ENCODE measurements at regions not wholly inside any gene's neighbourhood (a gene's known extent, or its start where the extent isn't known, plus 50 kb on each side); places are given as distances from the start of the nearest gene placed in this dataset.
A peak's percentile ranks its signal among the peaks of the same experiment; 100 is the strongest.

DNA sequence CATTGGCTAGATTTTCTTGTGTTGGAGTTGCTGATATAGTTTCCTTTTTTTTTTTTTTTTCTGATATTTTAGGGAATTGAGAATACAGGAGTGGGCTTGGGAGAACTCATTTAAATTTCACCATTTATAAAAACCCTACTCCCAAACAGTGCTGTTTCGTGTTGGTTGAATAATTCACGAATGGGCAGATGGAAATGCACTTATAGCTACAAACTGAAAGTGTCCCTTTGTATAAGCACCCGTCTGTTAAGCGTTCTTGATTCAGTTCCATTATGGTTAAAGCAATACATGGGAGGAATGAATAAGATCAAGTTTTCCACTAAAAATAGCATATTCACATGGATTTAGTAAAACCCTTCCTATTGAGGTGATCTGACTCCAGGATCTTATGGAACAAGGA, 122.2 kb upstream of the ARG1 start:
- H3K9me3 ChIP-seq (ENCODE audit: control insufficient read depth in 2 of 3, low read length in 3 of 3), result no peaks in the 10 kb centered on the region
- Mint-ChIP-seq H3K4me3 (peak overlapping the region in 4 of 10 donors; percentile 8 to 34 (median 16)), H3K27me3 (no peaks in the 10 kb centered on the region), H3K4me1 (peaks cover 7 to 64% (median 40%) of the 10 kb centered on the region in 7 donors), H3K36me3 (peaks cover 0 to 10% (median 2%) of the 10 kb centered on the region in 5 donors), H3K27ac (peak overlapping the region in 2 of 9 donors; percentile 62 to 63), H3K9me3 (peaks cover 0 to 9% (median 0%) of the 10 kb centered on the region in 11 donors)
- DNase-seq (no peak), ATAC-seq (no peak)
- H3K27me3 ChIP-seq (ENCODE audit: control insufficient read depth in 2 of 2, insufficient read depth in 2 of 2, low read length in 2 of 2), result no peaks in the 10 kb centered on the region
- H3K27ac ChIP-seq (ENCODE audit: low read depth, low read length), result no peak overlapping the region
- CTCF ChIA-PET, result no interaction called here
- no peak overlapping the region for H3K4me3 ChIP-seq (ENCODE audit: low read length)
- intact Hi-C loops (cut with micrococcal nuclease), result no loop called here
- H3K36me3 ChIP-seq (ENCODE audit: control insufficient read depth in 2 of 3, insufficient read depth in 3 of 3, low read length in 3 of 3), result no peaks in the 10 kb centered on the region
- POLR2A ChIA-PET, result interaction anchor here (1.0 to 1.1 kb wide), 2 partner anchors 9 to 83 kb away, joined by 3 to 7 read pairs; no protein-coding TSS in a partner anchor
- peaks cover 0 to 21% of the 10 kb centered on the region in 2 donors for H3K4me1 ChIP-seq (ENCODE audit: control insufficient read depth in 2 of 2, insufficient read depth in 2 of 2, low read length in 2 of 2)

GRCh38 chr6:131451321-131452144, 121.5 kb upstream of the ARG1 start:
- peak overlapping the region; percentile 2 to 85 (median 63) for H3K27ac Mint-ChIP-seq
- ATAC-seq (no peak), DNase-seq (peak in 4 of 9 donors; percentile 2 to 18 (median 10))
- H3K27ac ChIP-seq (ENCODE audit: low read depth, low read length), result no peak overlapping the region
- H3K4me3 ChIP-seq (ENCODE audit: low read length), result no peak overlapping the region
- H3K9me3 Mint-ChIP-seq, result peaks cover 0 to 9% (median 0%) of the 10 kb centered on the region in 11 donors
- ChIA-PET CTCF (interaction anchor here (0.6 kb wide), 1 partner anchor 82 kb away, joined by 3 read pairs; no protein-coding TSS in a partner anchor), POLR2A (interaction anchor here (1.0 kb wide), 1 partner anchor 82 kb away, joined by 7 read pairs; no protein-coding TSS in a partner anchor)
- intact Hi-C loops (cut with micrococcal nuclease), result no loop called here
- H3K36me3 ChIP-seq (ENCODE audit: control insufficient read depth in 2 of 3, insufficient read depth in 3 of 3, low read length in 3 of 3), result no peaks in the 10 kb centered on the region
- no peaks in the 10 kb centered on the region for H3K27me3 Mint-ChIP-seq
- H3K9me3 ChIP-seq (ENCODE audit: control insufficient read depth in 2 of 3, low read length in 3 of 3), result no peaks in the 10 kb centered on the region
- peak overlapping the region in 8 of 10 donors; percentile 8 to 52 (median 19) for H3K4me3 Mint-ChIP-seq
- H3K4me1 ChIP-seq (ENCODE audit: control insufficient read depth in 2 of 2, insufficient read depth in 2 of 2, low read length in 2 of 2), result peaks cover 0 to 21% of the 10 kb centered on the region in 2 donors
- peaks cover 0 to 7% (median 2%) of the 10 kb centered on the region in 5 donors for H3K36me3 Mint-ChIP-seq
- H3K4me1 Mint-ChIP-seq, result peaks cover 7 to 57% (median 39%) of the 10 kb centered on the region in 7 donors
- no peaks in the 10 kb centered on the region for H3K27me3 ChIP-seq (ENCODE audit: control insufficient read depth in 2 of 2, insufficient read depth in 2 of 2, low read length in 2 of 2)

DNA sequence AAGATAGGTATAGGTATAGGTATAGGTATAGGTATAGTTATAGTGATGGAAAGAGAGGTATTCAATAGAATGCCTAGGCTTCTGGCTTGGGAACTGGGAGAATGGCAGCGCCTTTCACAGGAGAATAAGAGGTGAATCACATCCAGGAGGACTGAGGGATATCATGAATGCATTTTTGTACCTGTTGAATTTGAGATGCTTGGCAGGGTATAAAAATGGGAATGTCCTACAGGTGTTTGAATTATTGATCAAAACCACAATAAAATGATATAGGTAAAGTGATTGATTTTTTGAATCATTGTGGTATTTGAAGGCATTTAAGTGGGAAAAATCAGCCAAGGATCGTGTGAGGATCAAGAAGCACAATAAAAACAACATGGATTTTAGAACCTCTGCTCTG, 119.2 kb upstream of the ARG1 start:
- peaks cover 0 to 7% (median 2%) of the 10 kb centered on the region in 5 donors for H3K36me3 Mint-ChIP-seq
- H3K9me3 ChIP-seq (ENCODE audit: control insufficient read depth in 2 of 3, low read length in 3 of 3), result no peaks in the 10 kb centered on the region
- H3K4me3 ChIP-seq (ENCODE audit: low read length), result no peak overlapping the region
- DNase-seq, result no peak
- no peak overlapping the region for H3K4me3 Mint-ChIP-seq
- POLR2A ChIA-PET, result no interaction called here
- ATAC-seq, result no peak
- CTCF ChIA-PET, result no interaction called here
- H3K9me3 Mint-ChIP-seq, result peaks cover 0 to 9% (median 0%) of the 10 kb centered on the region in 11 donors
- intact Hi-C loops (cut with micrococcal nuclease), result no loop called here
- no peaks in the 10 kb centered on the region for H3K36me3 ChIP-seq (ENCODE audit: control insufficient read depth in 2 of 3, insufficient read depth in 3 of 3, low read length in 3 of 3)
- H3K27ac Mint-ChIP-seq, result peak overlapping the region in 1 of 9 donors; percentile 3
- no peaks in the 10 kb centered on the region for H3K27me3 ChIP-seq (ENCODE audit: control insufficient read depth in 2 of 2, insufficient read depth in 2 of 2, low read length in 2 of 2)
- H3K27me3 Mint-ChIP-seq, result no peaks in the 10 kb centered on the region
- no peak overlapping the region for H3K27ac ChIP-seq (ENCODE audit: low read depth, low read length)
- H3K4me1 Mint-ChIP-seq, result peaks cover 5 to 35% (median 27%) of the 10 kb centered on the region in 7 donors
- H3K4me1 ChIP-seq (ENCODE audit: control insufficient read depth in 2 of 2, insufficient read depth in 2 of 2, low read length in 2 of 2), result peaks cover 0 to 18% of the 10 kb centered on the region in 2 donors

GRCh38 chr6:131456565-131456964, 116.5 kb upstream of the ARG1 start:
- H3K4me1 ChIP-seq (ENCODE audit: control insufficient read depth in 2 of 2, insufficient read depth in 2 of 2, low read length in 2 of 2), result peaks cover 0 to 10% of the 10 kb centered on the region in 2 donors
- no peaks in the 10 kb centered on the region for H3K27me3 ChIP-seq (ENCODE audit: control insufficient read depth in 2 of 2, insufficient read depth in 2 of 2, low read length in 2 of 2)
- Mint-ChIP-seq H3K36me3 (peaks cover 0 to 7% (median 0%) of the 10 kb centered on the region in 5 donors), H3K27ac (no peak overlapping the region), H3K9me3 (peaks cover 0 to 9% (median 0%) of the 10 kb centered on the region in 11 donors), H3K27me3 (no peaks in the 10 kb centered on the region), H3K4me1 (peaks cover 5 to 17% (median 13%) of the 10 kb centered on the region in 7 donors), H3K4me3 (no peak overlapping the region)
- ChIA-PET POLR2A (no interaction called here), CTCF (interaction anchor here (0.7 kb wide), 1 partner anchor 174 kb away, joined by 3 read pairs; no protein-coding TSS in a partner anchor)
- no peaks in the 10 kb centered on the region for H3K36me3 ChIP-seq (ENCODE audit: control insufficient read depth in 2 of 3, insufficient read depth in 3 of 3, low read length in 3 of 3)
- H3K27ac ChIP-seq (ENCODE audit: low read depth, low read length), result no peak overlapping the region
- no peak overlapping the region for H3K4me3 ChIP-seq (ENCODE audit: low read length)
- no peaks in the 10 kb centered on the region for H3K9me3 ChIP-seq (ENCODE audit: control insufficient read depth in 2 of 3, low read length in 3 of 3)
- intact Hi-C loops (cut with micrococcal nuclease), result no loop called here
- no peak for DNase-seq
- no peak for ATAC-seq

DNA sequence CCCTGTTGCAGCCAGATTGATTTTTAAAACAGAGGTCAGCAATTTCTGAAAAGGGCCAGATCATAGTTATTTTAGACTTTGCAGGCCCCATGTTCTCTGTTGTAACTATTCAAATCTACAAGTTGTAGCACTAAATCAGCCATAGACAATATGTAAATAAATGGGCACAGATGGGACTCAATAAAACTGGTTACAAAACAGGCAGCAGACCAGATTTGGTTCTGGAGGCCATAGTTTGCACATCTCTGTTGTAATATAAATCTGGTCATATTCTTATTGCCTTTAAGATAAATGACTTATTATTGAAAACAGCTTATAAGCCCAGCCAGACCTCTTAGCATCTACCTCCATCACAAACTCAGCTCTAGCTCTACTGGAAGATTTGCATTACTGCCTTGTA, 114.0 kb upstream of the ARG1 start:
- ATAC-seq (no peak), DNase-seq (no peak)
- ChIA-PET POLR2A (no interaction called here), CTCF (no interaction called here)
- Mint-ChIP-seq H3K9me3 (peaks cover 0 to under 1% (median 0%) of the 10 kb centered on the region in 11 donors), H3K4me1 (peaks cover 0 to 10% (median 6%) of the 10 kb centered on the region in 7 donors), H3K36me3 (peaks cover 0 to 4% (median 0%) of the 10 kb centered on the region in 5 donors), H3K27ac (no peak overlapping the region), H3K4me3 (no peak overlapping the region), H3K27me3 (no peaks in the 10 kb centered on the region)
- Histone ChIP-seq H3K9me3 (ENCODE audit: control insufficient read depth in 2 of 3, low read length in 3 of 3) (no peaks in the 10 kb centered on the region), H3K27me3 (ENCODE audit: control insufficient read depth in 2 of 2, insufficient read depth in 2 of 2, low read length in 2 of 2) (no peaks in the 10 kb centered on the region), H3K27ac (ENCODE audit: low read depth, low read length) (no peak overlapping the region), H3K4me1 (ENCODE audit: control insufficient read depth in 2 of 2, insufficient read depth in 2 of 2, low read length in 2 of 2) (peaks cover 0 to 4% of the 10 kb centered on the region in 2 donors), H3K36me3 (ENCODE audit: control insufficient read depth in 2 of 3, insufficient read depth in 3 of 3, low read length in 3 of 3) (no peaks in the 10 kb centered on the region), H3K4me3 (ENCODE audit: low read length) (no peak overlapping the region)
- intact Hi-C loops (cut with micrococcal nuclease), result no loop called here

- H3K4me3 ChIP-seq (ENCODE audit: low read length), result no peak overlapping the region
- no peak overlapping the region for H3K27ac ChIP-seq (ENCODE audit: low read depth, low read length)
- Mint-ChIP-seq H3K4me1 (peaks cover 0 to 10% (median 6%) of the 10 kb centered on the region in 7 donors), H3K27ac (peak overlapping the region in 2 of 9 donors; percentile 51 to 58), H3K4me3 (no peak overlapping the region), H3K27me3 (no peaks in the 10 kb centered on the region), H3K9me3 (no peaks in the 10 kb centered on the region), H3K36me3 (no peaks in the 10 kb centered on the region)
- DNase-seq, result no peak
- CTCF ChIA-PET, result interaction anchor here (0.6 to 1.6 kb wide), 4 partner anchors 11 to 587 kb away, joined by 3 to 5 read pairs (median 3); no protein-coding TSS in a partner anchor
- H3K4me1 ChIP-seq (ENCODE audit: control insufficient read depth in 2 of 2, insufficient read depth in 2 of 2, low read length in 2 of 2), result peaks cover 0 to 4% of the 10 kb centered on the region in 2 donors
- intact Hi-C loops (cut with micrococcal nuclease), result loop anchor here (1.0 to 2.0 kb wide), 3 partner anchors 18 to 261 kb away; no protein-coding TSS in a partner anchor
- H3K27me3 ChIP-seq (ENCODE audit: control insufficient read depth in 2 of 2, insufficient read depth in 2 of 2, low read length in 2 of 2), result no peaks in the 10 kb centered on the region
- POLR2A ChIA-PET, result no interaction called here
- H3K9me3 ChIP-seq (ENCODE audit: control insufficient read depth in 2 of 3, low read length in 3 of 3), result no peaks in the 10 kb centered on the region
- no peaks in the 10 kb centered on the region for H3K36me3 ChIP-seq (ENCODE audit: control insufficient read depth in 2 of 3, insufficient read depth in 3 of 3, low read length in 3 of 3)
- ATAC-seq, result no peak
These were observed 112.4 kb upstream of the ARG1 start for GRCh38 chr6:131460614-131461000.
